ENCODE measurements at regions not wholly inside any gene's neighbourhood (a gene's known extent, or its start where the extent isn't known, plus 50 kb on each side); places are given as distances from the start of the nearest gene placed in this dataset.

- peak; percentile 87 for DNase-seq (ENCODE audit: low read depth)
- H3K4me3 ChIP-seq (ENCODE audit: low read length): no peak overlapping the region
- no peak for TF ChIP-seq CTCF (conservative IDR thresholded peaks at IDR 0.05; ENCODE audit: low read depth, low read length)
Observed at GRCh38 chr4:148795156-148795864, 353.1 kb upstream of the NR3C2 start.

DNA sequence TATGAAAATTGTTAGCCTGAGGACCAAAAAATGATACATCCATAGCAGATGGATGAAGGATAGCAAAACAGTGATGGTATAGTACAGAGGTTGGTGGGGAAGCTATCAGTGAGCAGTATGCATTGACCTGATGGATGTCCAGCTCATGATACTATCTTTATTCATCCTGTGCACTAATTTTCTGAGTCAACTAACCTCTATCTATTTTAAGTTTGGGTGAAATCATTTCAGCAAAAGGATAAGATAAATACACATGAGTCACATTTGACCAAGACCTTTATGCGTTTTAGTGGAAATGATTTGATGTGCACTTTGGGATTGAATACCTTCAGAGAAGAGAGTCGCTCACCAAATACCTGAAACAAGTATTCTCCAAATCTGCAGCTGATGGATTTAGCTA, 351.0 kb upstream of the NR3C2 start:
- TF ChIP-seq CTCF (conservative IDR thresholded peaks at IDR 0.05; ENCODE audit: low read depth, low read length): no peak
- DNase-seq (ENCODE audit: low read depth): no peak
- no peak overlapping the region for H3K4me3 ChIP-seq (ENCODE audit: low read length)

- peak; percentile 98 for DNase-seq (ENCODE audit: low read depth)
- TF ChIP-seq CTCF (conservative IDR thresholded peaks at IDR 0.05; ENCODE audit: low read depth, low read length): no peak
- no peak overlapping the region for H3K4me3 ChIP-seq (ENCODE audit: low read length)
Observed at GRCh38 chr4:148790691-148791090, 348.5 kb upstream of the NR3C2 start.

- no peak for TF ChIP-seq CTCF (conservative IDR thresholded peaks at IDR 0.05; ENCODE audit: low read depth, low read length)
- no peak for DNase-seq (ENCODE audit: low read depth)
- no peak overlapping the region for H3K4me3 ChIP-seq (ENCODE audit: low read length)
Observed at GRCh38 chr4:148790246-148790645, 348.0 kb upstream of the NR3C2 start.

DNA sequence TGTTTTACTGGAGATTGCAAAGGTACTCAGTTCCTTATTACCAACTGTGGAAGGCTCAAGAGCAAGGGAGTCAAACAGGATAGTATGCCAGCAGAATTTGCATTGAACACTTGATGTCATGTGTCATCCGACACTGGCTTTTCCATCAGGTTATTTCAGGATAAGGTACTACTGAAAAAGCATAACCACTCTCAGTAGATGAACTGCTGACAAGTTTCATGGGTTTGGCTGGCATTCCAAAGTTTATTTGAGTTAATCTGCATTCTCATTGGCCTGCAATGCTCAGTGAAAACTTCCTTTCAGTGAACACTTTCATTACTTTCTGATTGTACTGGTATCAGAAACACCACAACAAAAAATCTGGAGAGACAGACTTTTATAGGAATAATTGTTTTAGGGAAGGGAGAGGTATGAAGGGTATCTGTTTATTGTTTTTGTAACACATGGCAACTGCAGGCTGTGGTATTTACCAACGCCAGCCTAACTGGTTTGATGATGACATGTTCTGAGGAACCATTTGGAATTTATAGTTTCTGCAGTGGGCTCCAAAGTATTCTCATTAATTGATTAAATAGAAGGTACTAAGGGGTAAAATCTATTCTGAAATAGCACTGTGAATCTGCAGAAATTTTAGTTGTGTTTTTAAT, 345.7 kb upstream of the NR3C2 start:
- TF ChIP-seq CTCF (conservative IDR thresholded peaks at IDR 0.05; ENCODE audit: low read depth, low read length): no peak
- H3K4me3 ChIP-seq (ENCODE audit: low read length): no peak overlapping the region
- peak; percentile 69 for DNase-seq (ENCODE audit: low read depth)

DNA sequence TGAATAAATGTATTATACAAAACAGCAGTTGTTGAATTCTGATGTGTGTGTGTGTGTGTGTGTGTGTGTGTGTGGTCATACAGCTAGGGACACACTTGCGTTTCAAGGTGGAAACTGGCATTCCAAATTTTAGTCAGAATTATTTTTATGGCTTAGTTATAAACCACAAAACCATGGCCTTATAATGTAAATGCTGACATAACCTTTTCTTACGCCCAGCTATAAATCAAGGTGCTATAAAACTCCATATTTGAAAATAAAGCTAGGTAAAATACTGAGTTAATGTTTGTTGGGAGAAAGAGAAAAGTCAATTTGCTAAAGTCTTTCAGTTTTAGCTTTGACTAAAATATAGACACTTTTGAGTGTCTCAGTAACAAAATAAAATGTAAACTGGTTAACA, 345.1 kb upstream of the NR3C2 start:
- no peak for TF ChIP-seq CTCF (conservative IDR thresholded peaks at IDR 0.05; ENCODE audit: low read depth, low read length)
- no peak overlapping the region for H3K4me3 ChIP-seq (ENCODE audit: low read length)
- no peak for DNase-seq (ENCODE audit: low read depth)

GRCh38 chr4:148786699-148787098, 344.5 kb upstream of the NR3C2 start:
- no peak for TF ChIP-seq CTCF (conservative IDR thresholded peaks at IDR 0.05; ENCODE audit: low read depth, low read length)
- DNase-seq (ENCODE audit: low read depth): no peak
- no peak overlapping the region for H3K4me3 ChIP-seq (ENCODE audit: low read length)
